ENCODE measurements at regions not wholly inside any gene's neighbourhood (a gene's known extent, or its start where the extent isn't known, plus 50 kb on each side); places are given as distances from the start of the nearest gene placed in this dataset.

- no peaks in the 10 kb centered on the region for H3K79me2 ChIP-seq (ENCODE audit: low read length)
- TF ChIP-seq EZH2phosphoT487 (IDR thresholded peaks at IDR 0.05; ENCODE audit: low read depth) (no peak), CTCF (IDR thresholded peaks at IDR 0.05; ENCODE audit: low read depth, low read length) (no peak)
- H3K4me2 ChIP-seq (ENCODE audit: low read length) = peak overlapping the region; percentile 54
- H3K36me3 ChIP-seq (replicated peaks; ENCODE audit: low read depth, low read length) = no peaks in the 10 kb centered on the region
- H2AFZ ChIP-seq (ENCODE audit: low read depth, low read length) = no peak overlapping the region
- H3K4me1 ChIP-seq (ENCODE audit: low read length) = peaks cover 21% of the 10 kb centered on the region
- H3K4me3 ChIP-seq (ENCODE audit: low read length) = peak overlapping the region; percentile 33
- no peaks in the 10 kb centered on the region for H3K9me3 ChIP-seq (ENCODE audit: insufficient read depth, low read length)
- no peak overlapping the region for H3K27ac ChIP-seq (ENCODE audit: low read length)
- no peak overlapping the region for H3K9ac ChIP-seq (ENCODE audit: low read length)
- H3K27me3 ChIP-seq (ENCODE audit: low read depth, low read length) = no peaks in the 10 kb centered on the region
- H4K20me1 ChIP-seq (ENCODE audit: insufficient read depth, low read length) = no peaks in the 10 kb centered on the region
Measured at GRCh38 chr7:94059746-94060145, 55.6 kb upstream of the BET1 start.

DNA sequence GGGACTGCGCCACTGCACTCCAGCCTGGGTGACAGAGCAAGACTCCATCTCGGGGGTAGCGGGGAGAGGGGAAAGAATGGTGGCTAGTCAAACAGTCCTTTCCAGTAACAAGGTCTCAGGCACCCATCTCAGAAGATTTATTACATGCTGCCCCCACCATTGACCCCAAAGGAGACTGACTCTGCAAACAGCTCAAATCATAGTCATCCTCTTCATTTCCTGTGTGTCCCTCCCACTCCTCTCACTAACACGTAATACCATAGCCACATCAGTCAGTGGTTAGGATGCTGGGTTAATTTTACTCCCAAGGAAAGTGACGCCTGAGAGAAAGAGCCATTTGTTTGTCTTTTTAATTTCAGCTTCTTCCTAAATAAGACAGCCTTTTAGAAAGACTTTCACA, 56.6 kb upstream of the BET1 start:
- H3K36me3 ChIP-seq (replicated peaks; ENCODE audit: low read depth, low read length) = no peaks in the 10 kb centered on the region
- no peak overlapping the region for H3K9ac ChIP-seq (ENCODE audit: low read length)
- H2AFZ ChIP-seq (ENCODE audit: low read depth, low read length) = no peak overlapping the region
- no peaks in the 10 kb centered on the region for H3K27me3 ChIP-seq (ENCODE audit: low read depth, low read length)
- TF ChIP-seq CTCF (IDR thresholded peaks at IDR 0.05; ENCODE audit: low read depth, low read length) (no peak), EZH2phosphoT487 (IDR thresholded peaks at IDR 0.05; ENCODE audit: low read depth) (no peak)
- peaks cover 21% of the 10 kb centered on the region for H3K4me1 ChIP-seq (ENCODE audit: low read length)
- no peak overlapping the region for H3K27ac ChIP-seq (ENCODE audit: low read length)
- peak overlapping the region; percentile 33; the same call in 1 of the 2 replicates for H3K4me3 ChIP-seq (ENCODE audit: low read length)
- H3K4me2 ChIP-seq (ENCODE audit: low read length) = peak overlapping the region; percentile 54
- no peaks in the 10 kb centered on the region for H3K9me3 ChIP-seq (ENCODE audit: insufficient read depth, low read length)
- no peaks in the 10 kb centered on the region for H3K79me2 ChIP-seq (ENCODE audit: low read length)
- H4K20me1 ChIP-seq (ENCODE audit: insufficient read depth, low read length) = no peaks in the 10 kb centered on the region

- Histone ChIP-seq H3K9me3 (ENCODE audit: insufficient read depth, low read length) (no peaks in the 10 kb centered on the region), H3K27me3 (ENCODE audit: low read depth, low read length) (no peaks in the 10 kb centered on the region), H3K4me2 (ENCODE audit: low read length) (no peak overlapping the region; the same call in 1 of the 2 replicates), H3K4me1 (ENCODE audit: low read length) (peaks cover 21% of the 10 kb centered on the region), H3K27ac (ENCODE audit: low read length) (no peak overlapping the region), H4K20me1 (ENCODE audit: insufficient read depth, low read length) (no peaks in the 10 kb centered on the region), H2AFZ (ENCODE audit: low read depth, low read length) (no peak overlapping the region), H3K9ac (ENCODE audit: low read length) (no peak overlapping the region), H3K4me3 (ENCODE audit: low read length) (no peak overlapping the region), H3K36me3 (replicated peaks; ENCODE audit: low read depth, low read length) (no peaks in the 10 kb centered on the region), H3K79me2 (ENCODE audit: low read length) (no peaks in the 10 kb centered on the region)
- TF ChIP-seq EZH2phosphoT487 (IDR thresholded peaks at IDR 0.05; ENCODE audit: low read depth) (no peak), CTCF (IDR thresholded peaks at IDR 0.05; ENCODE audit: low read depth, low read length) (no peak)
Measured at GRCh38 chr7:94061326-94061725, 57.2 kb upstream of the BET1 start.

DNA sequence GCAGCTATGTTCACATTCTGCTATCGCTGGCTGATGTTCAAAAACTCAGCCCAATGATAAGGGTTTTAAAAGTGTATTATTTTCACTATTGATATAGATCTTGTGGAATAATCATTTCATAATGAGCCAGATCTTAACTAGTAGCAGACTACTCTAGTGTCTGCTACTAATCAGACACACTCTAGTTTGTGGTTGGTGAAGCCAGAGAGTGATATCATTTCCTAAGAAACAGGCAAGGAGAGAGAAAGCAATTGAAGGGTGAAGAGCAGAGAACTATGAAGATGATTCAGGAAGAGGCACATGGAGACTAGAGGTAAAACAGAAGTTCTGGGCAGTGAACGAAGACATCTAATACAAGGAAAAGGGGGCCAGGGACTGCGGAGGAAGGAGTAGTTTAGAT, 58.2 kb upstream of the BET1 start:
- TF ChIP-seq CTCF (IDR thresholded peaks at IDR 0.05; ENCODE audit: low read depth, low read length) = no peak
- no peak for TF ChIP-seq EZH2phosphoT487 (IDR thresholded peaks at IDR 0.05; ENCODE audit: low read depth)
- Histone ChIP-seq H3K27ac (ENCODE audit: low read length) (no peak overlapping the region), H3K36me3 (replicated peaks; ENCODE audit: low read depth, low read length) (no peaks in the 10 kb centered on the region), H3K4me2 (ENCODE audit: low read length) (no peak overlapping the region), H3K79me2 (ENCODE audit: low read length) (no peaks in the 10 kb centered on the region), H2AFZ (ENCODE audit: low read depth, low read length) (no peak overlapping the region), H3K4me3 (ENCODE audit: low read length) (no peak overlapping the region), H3K27me3 (ENCODE audit: low read depth, low read length) (no peaks in the 10 kb centered on the region), H3K4me1 (ENCODE audit: low read length) (peaks cover 15% of the 10 kb centered on the region), H3K9me3 (ENCODE audit: insufficient read depth, low read length) (no peaks in the 10 kb centered on the region), H4K20me1 (ENCODE audit: insufficient read depth, low read length) (no peaks in the 10 kb centered on the region), H3K9ac (ENCODE audit: low read length) (no peak overlapping the region)

All from OCI-LY3 (cell line).